ENCODE measurements at regions not wholly inside any gene's neighbourhood (a gene's known extent, or its start where the extent isn't known, plus 50 kb on each side); places are given as distances from the start of the nearest gene placed in this dataset.

DNA sequence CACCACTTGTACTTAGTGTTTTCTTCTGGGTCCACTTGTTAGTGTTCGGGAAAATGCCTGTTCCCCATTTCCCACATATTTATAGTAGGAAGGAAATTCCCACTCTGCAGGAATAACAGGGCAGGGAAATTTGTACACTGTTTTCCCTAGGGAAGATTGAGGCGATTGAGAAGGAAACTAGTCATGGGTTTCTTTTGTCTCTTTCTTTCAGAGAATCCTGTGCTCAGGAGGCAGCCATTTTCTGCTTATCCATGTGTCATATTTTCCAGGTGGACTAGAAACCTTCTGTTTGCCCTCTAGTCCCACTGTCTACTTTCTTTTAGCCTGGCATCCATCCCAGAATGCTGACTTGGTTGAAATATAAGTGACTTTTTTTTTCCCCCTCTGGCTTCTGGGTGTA lies 299.1 kb upstream of the ANKRD50 start:
- no peaks in the 10 kb centered on the region for H3K36me3 ChIP-seq (ENCODE audit: insufficient read depth, low read length)
- ChIA-PET CTCF (ENCODE audit: partially characterized antibody) (no interaction called here), POLR2A (ENCODE audit: partially characterized antibody) (no interaction called here)
- no peak overlapping the region for H3K4me3 ChIP-seq (ENCODE audit: low read length in 2 of 2)
- intact Hi-C loops (cut with micrococcal nuclease), result no loop called here
- H3K27me3 ChIP-seq (ENCODE audit: insufficient read depth, low read length), result no peaks in the 10 kb centered on the region
- H3K27ac Mint-ChIP-seq, result no peak overlapping the region
- peaks cover 0 to 5% (median 4%) of the 10 kb centered on the region in 8 donors for H3K9me3 Mint-ChIP-seq
- no peaks in the 10 kb centered on the region for H3K36me3 Mint-ChIP-seq
- DNase-seq, result no peak
- H3K27me3 Mint-ChIP-seq, result no peaks in the 10 kb centered on the region
- no peak overlapping the region for H3K27ac ChIP-seq (ENCODE audit: low read depth, low read length)
- no peaks in the 10 kb centered on the region for H3K9me3 ChIP-seq (ENCODE audit: control insufficient read depth in 1 of 2, low read length in 2 of 2)
- H3K4me3 Mint-ChIP-seq, result no peak overlapping the region
- H3K4me1 Mint-ChIP-seq, result no peaks in the 10 kb centered on the region
- no peaks in the 10 kb centered on the region for H3K4me1 ChIP-seq (ENCODE audit: insufficient read depth, low read length)

DNA sequence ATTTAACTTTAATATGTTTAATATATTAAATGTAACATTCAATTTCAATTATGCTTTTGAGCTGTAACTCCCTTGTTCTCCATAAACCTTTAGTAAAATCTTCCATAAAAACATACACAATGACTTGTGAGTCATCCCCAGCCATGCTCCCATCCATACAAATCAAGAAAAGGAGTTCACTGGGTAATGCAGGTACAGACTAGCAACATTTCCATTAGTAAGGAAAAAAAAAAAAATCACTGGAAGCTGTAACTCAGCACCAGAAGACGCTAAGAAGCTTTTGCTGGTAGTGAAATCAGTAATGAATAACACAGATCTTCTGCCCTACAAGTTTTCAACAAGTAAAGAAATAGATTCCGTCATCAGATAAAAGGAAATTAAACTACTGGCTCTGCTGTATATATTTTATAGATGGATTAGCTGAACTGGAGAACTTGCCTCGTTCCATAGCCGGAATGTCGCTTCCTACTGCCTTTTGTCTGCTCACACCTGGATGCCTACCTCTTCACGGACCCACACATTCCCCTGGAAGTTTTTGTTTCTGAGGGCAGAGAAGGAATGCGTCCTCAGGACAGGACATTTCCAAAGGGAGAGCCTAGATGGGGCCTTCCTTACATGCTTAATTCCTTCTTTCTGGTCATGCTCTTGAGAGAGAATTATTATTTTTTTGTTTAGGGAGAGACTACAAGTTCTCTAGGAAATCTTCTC lies 298.4 kb upstream of the ANKRD50 start:
- POLR2A ChIA-PET (ENCODE audit: partially characterized antibody), result no interaction called here
- Mint-ChIP-seq H3K27ac (no peak overlapping the region), H3K4me1 (no peaks in the 10 kb centered on the region), H3K36me3 (no peaks in the 10 kb centered on the region), H3K27me3 (no peaks in the 10 kb centered on the region), H3K9me3 (peaks cover 0 to 5% (median 4%) of the 10 kb centered on the region in 8 donors), H3K4me3 (no peak overlapping the region)
- no peak overlapping the region for H3K27ac ChIP-seq (ENCODE audit: low read depth, low read length)
- CTCF ChIA-PET (ENCODE audit: partially characterized antibody), result no interaction called here
- no peaks in the 10 kb centered on the region for H3K9me3 ChIP-seq (ENCODE audit: control insufficient read depth in 1 of 2, low read length in 2 of 2)
- DNase-seq, result no peak
- intact Hi-C loops (cut with micrococcal nuclease), result no loop called here
- H3K27me3 ChIP-seq (ENCODE audit: insufficient read depth, low read length), result no peaks in the 10 kb centered on the region
- H3K36me3 ChIP-seq (ENCODE audit: insufficient read depth, low read length), result no peaks in the 10 kb centered on the region
- no peak overlapping the region for H3K4me3 ChIP-seq (ENCODE audit: low read length in 2 of 2)
- H3K4me1 ChIP-seq (ENCODE audit: insufficient read depth, low read length), result no peaks in the 10 kb centered on the region

DNA sequence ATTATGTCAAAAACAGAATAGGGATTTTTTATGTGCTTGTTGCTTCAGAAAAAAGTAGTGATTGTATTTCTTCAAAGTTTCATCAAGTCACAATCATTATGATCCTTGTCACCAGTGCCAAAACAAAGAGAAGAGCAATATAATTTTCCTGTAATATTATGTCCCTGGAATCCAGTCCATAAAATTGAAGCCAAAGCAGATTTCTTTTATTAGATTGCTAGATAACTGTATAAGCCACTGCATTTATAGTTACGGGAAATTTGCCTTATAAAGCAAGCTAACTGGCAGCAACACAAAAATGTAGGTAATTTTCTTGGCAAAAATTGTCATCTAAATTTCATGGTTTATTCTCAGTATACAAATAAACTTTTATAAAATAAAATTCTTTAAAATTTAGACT lies 296.1 kb upstream of the ANKRD50 start:
- H3K4me3 Mint-ChIP-seq, result no peak overlapping the region
- intact Hi-C loops (cut with micrococcal nuclease), result no loop called here
- H3K27ac ChIP-seq (ENCODE audit: low read depth, low read length), result no peak overlapping the region
- DNase-seq, result no peak
- ChIA-PET POLR2A (ENCODE audit: partially characterized antibody) (no interaction called here), CTCF (ENCODE audit: partially characterized antibody) (no interaction called here)
- H3K9me3 Mint-ChIP-seq, result peaks cover under 1 to 8% (median 4%) of the 10 kb centered on the region in 8 donors
- no peaks in the 10 kb centered on the region for H3K4me1 ChIP-seq (ENCODE audit: insufficient read depth, low read length)
- H3K9me3 ChIP-seq (ENCODE audit: control insufficient read depth in 1 of 2, low read length in 2 of 2), result peaks cover 0 to 5% of the 10 kb centered on the region in 2 donors
- H3K4me3 ChIP-seq (ENCODE audit: low read length in 2 of 2), result no peak overlapping the region
- no peaks in the 10 kb centered on the region for H3K36me3 Mint-ChIP-seq
- H3K27ac Mint-ChIP-seq, result no peak overlapping the region
- H3K36me3 ChIP-seq (ENCODE audit: insufficient read depth, low read length), result no peaks in the 10 kb centered on the region
- H3K27me3 ChIP-seq (ENCODE audit: insufficient read depth, low read length), result no peaks in the 10 kb centered on the region
- no peaks in the 10 kb centered on the region for H3K27me3 Mint-ChIP-seq
- no peaks in the 10 kb centered on the region for H3K4me1 Mint-ChIP-seq

DNA sequence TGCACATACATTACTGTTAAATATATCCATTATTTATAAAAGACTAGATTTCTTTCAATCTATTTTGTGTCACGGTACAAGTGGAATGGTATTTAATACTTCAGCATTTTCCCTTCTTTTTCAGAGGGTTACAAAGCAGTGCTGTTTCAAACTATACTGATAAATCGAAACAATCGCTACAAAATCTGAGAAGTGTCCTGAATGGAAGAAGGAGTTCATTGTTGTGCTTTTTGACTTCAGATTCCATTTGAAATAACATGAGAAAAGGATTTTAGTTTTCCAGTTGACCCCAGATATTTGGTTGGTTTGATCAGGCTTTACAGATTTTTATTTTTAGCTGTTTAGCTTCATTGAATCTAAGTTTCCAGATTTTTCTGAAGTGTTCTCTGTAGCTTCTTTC lies 292.1 kb upstream of the ANKRD50 start:
- Histone ChIP-seq H3K4me3 (ENCODE audit: low read length in 2 of 2) (no peak overlapping the region), H3K4me1 (ENCODE audit: insufficient read depth, low read length) (no peaks in the 10 kb centered on the region), H3K9me3 (ENCODE audit: control insufficient read depth in 1 of 2, low read length in 2 of 2) (peaks cover 0 to 5% of the 10 kb centered on the region in 2 donors), H3K27ac (ENCODE audit: low read depth, low read length) (no peak overlapping the region), H3K36me3 (ENCODE audit: insufficient read depth, low read length) (no peaks in the 10 kb centered on the region), H3K27me3 (ENCODE audit: insufficient read depth, low read length) (no peaks in the 10 kb centered on the region)
- Mint-ChIP-seq H3K9me3 (peaks cover 1 to 8% (median 5%) of the 10 kb centered on the region in 8 donors), H3K27me3 (no peaks in the 10 kb centered on the region), H3K4me1 (no peaks in the 10 kb centered on the region), H3K4me3 (no peak overlapping the region), H3K36me3 (no peaks in the 10 kb centered on the region), H3K27ac (no peak overlapping the region)
- POLR2A ChIA-PET (ENCODE audit: partially characterized antibody), result no interaction called here
- no peak for DNase-seq
- CTCF ChIA-PET (ENCODE audit: partially characterized antibody), result no interaction called here
- intact Hi-C loops (cut with micrococcal nuclease), result no loop called here

DNA sequence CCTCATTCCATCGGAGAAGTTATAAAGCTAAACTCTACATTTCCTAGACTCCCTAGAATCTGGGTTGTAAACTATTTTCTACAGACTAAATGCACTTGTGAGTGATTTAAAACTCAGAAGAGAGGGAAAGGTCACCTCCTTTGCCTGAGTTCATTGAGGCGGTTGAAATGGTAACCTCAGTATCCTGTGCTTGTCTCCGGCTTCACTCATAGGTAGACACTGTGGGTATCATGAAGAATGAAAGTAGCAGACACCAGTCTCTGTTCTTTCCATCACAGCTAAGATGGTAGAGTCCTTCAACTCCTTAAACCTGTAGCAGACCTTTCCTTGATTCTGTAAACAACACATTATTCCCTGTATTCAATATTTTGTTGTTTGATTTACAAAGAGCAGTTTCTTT lies 291.3 kb upstream of the ANKRD50 start:
- intact Hi-C loops (cut with micrococcal nuclease), result no loop called here
- H3K27ac ChIP-seq (ENCODE audit: low read depth, low read length), result no peak overlapping the region
- no peak overlapping the region for H3K27ac Mint-ChIP-seq
- H3K27me3 ChIP-seq (ENCODE audit: insufficient read depth, low read length), result no peaks in the 10 kb centered on the region
- ChIA-PET CTCF (ENCODE audit: partially characterized antibody) (no interaction called here), POLR2A (ENCODE audit: partially characterized antibody) (no interaction called here)
- DNase-seq, result peak in 1 of 5 donors; percentile 5
- H3K4me1 Mint-ChIP-seq, result no peaks in the 10 kb centered on the region
- H3K4me3 ChIP-seq (ENCODE audit: low read length in 2 of 2), result no peak overlapping the region
- H3K9me3 Mint-ChIP-seq, result peaks cover 1 to 8% (median 5%) of the 10 kb centered on the region in 8 donors
- H3K36me3 Mint-ChIP-seq, result no peaks in the 10 kb centered on the region
- no peaks in the 10 kb centered on the region for H3K27me3 Mint-ChIP-seq
- no peaks in the 10 kb centered on the region for H3K4me1 ChIP-seq (ENCODE audit: insufficient read depth, low read length)
- no peaks in the 10 kb centered on the region for H3K36me3 ChIP-seq (ENCODE audit: insufficient read depth, low read length)
- peaks cover 0 to 5% of the 10 kb centered on the region in 2 donors for H3K9me3 ChIP-seq (ENCODE audit: control insufficient read depth in 1 of 2, low read length in 2 of 2)
- no peak overlapping the region for H3K4me3 Mint-ChIP-seq

DNA sequence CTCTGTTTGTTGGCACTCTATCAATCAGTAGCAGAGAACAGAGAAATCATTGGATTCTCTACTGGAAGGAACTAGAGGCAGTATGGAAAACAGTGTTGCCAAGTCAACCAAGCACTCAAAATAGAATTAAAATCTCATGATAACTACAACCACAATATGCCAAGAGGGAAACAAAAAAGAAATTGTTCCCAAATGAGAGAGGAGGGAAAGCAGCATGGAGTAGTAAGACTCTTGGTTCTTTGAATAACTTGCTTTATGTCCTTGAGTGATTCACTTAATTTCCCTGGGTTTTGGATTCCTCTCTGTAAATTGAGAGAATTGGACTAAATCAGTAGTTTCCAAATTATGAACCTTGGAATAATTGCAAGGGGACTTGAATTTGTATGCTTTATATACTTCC lies 285.5 kb upstream of the ANKRD50 start:
- CTCF ChIA-PET (ENCODE audit: partially characterized antibody), result no interaction called here
- no peak overlapping the region for H3K4me3 Mint-ChIP-seq
- peaks cover 0 to 9% (median under 1%) of the 10 kb centered on the region in 8 donors for H3K9me3 Mint-ChIP-seq
- no peaks in the 10 kb centered on the region for H3K4me1 ChIP-seq (ENCODE audit: insufficient read depth, low read length)
- no peaks in the 10 kb centered on the region for H3K27me3 Mint-ChIP-seq
- no peak overlapping the region for H3K27ac Mint-ChIP-seq
- H3K36me3 ChIP-seq (ENCODE audit: insufficient read depth, low read length), result no peaks in the 10 kb centered on the region
- H3K27me3 ChIP-seq (ENCODE audit: insufficient read depth, low read length), result no peaks in the 10 kb centered on the region
- intact Hi-C loops (cut with micrococcal nuclease), result no loop called here
- H3K4me3 ChIP-seq (ENCODE audit: low read length in 2 of 2), result no peak overlapping the region
- H3K4me1 Mint-ChIP-seq, result no peaks in the 10 kb centered on the region
- no peak for DNase-seq
- H3K36me3 Mint-ChIP-seq, result no peaks in the 10 kb centered on the region
- H3K27ac ChIP-seq (ENCODE audit: low read depth, low read length), result no peak overlapping the region
- POLR2A ChIA-PET (ENCODE audit: partially characterized antibody), result no interaction called here
- no peaks in the 10 kb centered on the region for H3K9me3 ChIP-seq (ENCODE audit: control insufficient read depth in 1 of 2, low read length in 2 of 2)

DNA sequence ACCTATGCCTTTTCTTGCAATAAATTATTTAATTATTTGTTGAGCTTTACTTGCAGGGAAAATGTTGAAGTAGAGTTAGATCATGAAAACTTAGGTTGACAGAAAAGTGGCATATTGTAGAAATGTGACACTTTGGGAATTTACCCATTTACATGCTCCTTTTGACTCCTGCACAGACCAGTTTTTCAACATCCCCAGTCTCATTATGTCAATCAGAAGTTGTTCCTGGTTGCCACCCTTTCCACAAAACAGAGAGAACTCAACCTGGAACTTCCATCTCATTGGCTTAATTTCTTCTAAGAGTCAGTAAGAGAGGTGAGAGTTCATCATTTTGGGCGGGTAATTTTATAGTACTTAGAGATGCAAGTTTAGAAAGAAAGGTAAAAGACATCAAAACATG lies 284.6 kb upstream of the ANKRD50 start:
- H3K27me3 ChIP-seq (ENCODE audit: insufficient read depth, low read length), result no peaks in the 10 kb centered on the region
- Mint-ChIP-seq H3K4me1 (no peaks in the 10 kb centered on the region), H3K9me3 (peaks cover 0 to 9% (median under 1%) of the 10 kb centered on the region in 8 donors), H3K27ac (no peak overlapping the region), H3K4me3 (no peak overlapping the region), H3K27me3 (no peaks in the 10 kb centered on the region), H3K36me3 (no peaks in the 10 kb centered on the region)
- no peaks in the 10 kb centered on the region for H3K36me3 ChIP-seq (ENCODE audit: insufficient read depth, low read length)
- ChIA-PET CTCF (ENCODE audit: partially characterized antibody) (no interaction called here), POLR2A (ENCODE audit: partially characterized antibody) (no interaction called here)
- no peak for DNase-seq
- intact Hi-C loops (cut with micrococcal nuclease), result no loop called here
- no peak overlapping the region for H3K4me3 ChIP-seq (ENCODE audit: low read length in 2 of 2)
- H3K4me1 ChIP-seq (ENCODE audit: insufficient read depth, low read length), result no peaks in the 10 kb centered on the region
- no peaks in the 10 kb centered on the region for H3K9me3 ChIP-seq (ENCODE audit: control insufficient read depth in 1 of 2, low read length in 2 of 2)
- no peak overlapping the region for H3K27ac ChIP-seq (ENCODE audit: low read depth, low read length)

DNA sequence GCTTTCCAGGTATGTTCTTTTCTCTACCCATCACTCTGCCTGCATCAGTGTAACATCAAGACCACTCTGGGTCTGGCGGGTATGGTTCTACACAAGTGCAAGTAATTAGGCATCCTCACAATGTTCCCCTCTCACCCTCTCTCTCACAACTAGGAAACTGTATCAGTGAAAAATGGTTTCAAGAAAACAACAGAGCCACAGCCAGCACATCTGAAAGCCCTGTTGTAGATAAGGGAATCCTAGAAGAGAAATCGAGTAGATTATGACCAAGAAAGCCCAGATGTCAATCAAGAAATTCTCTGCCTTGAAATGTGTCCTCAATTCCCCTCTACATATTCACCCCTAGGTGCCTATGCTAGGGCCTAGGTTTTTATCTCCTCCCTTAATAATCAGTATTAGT lies 281.3 kb upstream of the ANKRD50 start:
- intact Hi-C loops (cut with micrococcal nuclease), result no loop called here
- no peak for DNase-seq
- no peak overlapping the region for H3K27ac Mint-ChIP-seq
- H3K9me3 ChIP-seq (ENCODE audit: control insufficient read depth in 1 of 2, low read length in 2 of 2), result no peaks in the 10 kb centered on the region
- H3K36me3 Mint-ChIP-seq, result no peaks in the 10 kb centered on the region
- no peaks in the 10 kb centered on the region for H3K36me3 ChIP-seq (ENCODE audit: insufficient read depth, low read length)
- H3K4me3 Mint-ChIP-seq, result no peak overlapping the region
- peaks cover 0 to 8% (median 2%) of the 10 kb centered on the region in 8 donors for H3K9me3 Mint-ChIP-seq
- ChIA-PET POLR2A (ENCODE audit: partially characterized antibody) (no interaction called here), CTCF (ENCODE audit: partially characterized antibody) (no interaction called here)
- no peaks in the 10 kb centered on the region for H3K4me1 ChIP-seq (ENCODE audit: insufficient read depth, low read length)
- no peak overlapping the region for H3K4me3 ChIP-seq (ENCODE audit: low read length in 2 of 2)
- no peaks in the 10 kb centered on the region for H3K27me3 ChIP-seq (ENCODE audit: insufficient read depth, low read length)
- H3K27ac ChIP-seq (ENCODE audit: low read depth, low read length), result no peak overlapping the region
- no peaks in the 10 kb centered on the region for H3K4me1 Mint-ChIP-seq
- no peaks in the 10 kb centered on the region for H3K27me3 Mint-ChIP-seq
